Erythroblast (primary cell): ENCODE measurements at regions not wholly inside any gene's neighbourhood (a gene's known extent, or its start where the extent isn't known, plus 50 kb on each side); places are given as distances from the start of the nearest gene placed in this dataset.

Experiments
- GATA1 ChIP-seq: IDR thresholded peaks from 2 replicates; pipeline ENCODE4 v1.6.1; 2011; ENCODE audit warnings: low read depth, mild to moderate bottlenecking, control low read depth, low read length, moderate library complexity
- POLR2A ChIP-seq: IDR thresholded peaks from 2 replicates; pipeline ENCODE4 v1.6.1; 2011; ENCODE audit warnings: mild to moderate bottlenecking, low read length

DNA sequence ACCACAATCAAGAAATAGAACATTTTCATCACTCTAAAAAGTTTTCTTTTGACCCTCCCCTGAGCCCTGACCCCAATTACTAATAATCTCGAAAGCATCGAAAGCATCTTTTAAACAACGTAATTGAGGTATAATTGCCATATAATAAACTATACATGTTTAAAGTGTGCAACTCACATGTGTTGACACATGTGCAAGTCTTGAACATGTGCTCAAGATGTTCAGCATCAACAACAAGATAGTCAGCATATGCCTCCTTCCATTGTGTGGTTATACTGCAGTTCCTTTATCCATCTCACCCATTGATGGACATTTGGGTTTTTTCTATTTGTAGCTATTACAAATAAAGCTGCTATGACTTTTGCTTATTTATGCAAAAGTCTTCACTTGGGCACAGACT is 90.7 kb downstream of the RIPK4 start:
- no peak for TF ChIP-seq POLR2A
- TF ChIP-seq GATA1 = no peak
